ENCODE measurements at regions not wholly inside any gene's neighbourhood (a gene's known extent, or its start where the extent isn't known, plus 50 kb on each side); places are given as distances from the start of the nearest gene placed in this dataset.
"Not testable (repeated sequence)": the region's sequence is repeated elsewhere in the genome, so short reads cannot be mapped to it uniquely, and the experiment has no call there.

- H3K36me3 ChIP-seq (ENCODE audit: insufficient read depth, low read length) = no peaks in the 10 kb centered on the region
- H3K4me3 ChIP-seq (ENCODE audit: low read length) = no peak overlapping the region
- H3K27ac ChIP-seq (ENCODE audit: low read depth, low read length) = no peak overlapping the region
- 67% methylated on average over 5 of the region's 5 CpGs for WGBS
- H3K4me1 ChIP-seq (ENCODE audit: insufficient read depth, low read length) = peaks cover 4% of the 10 kb centered on the region; the same call in 1 of the 2 replicates
- H3K9ac ChIP-seq (ENCODE audit: low read depth, low read length) = no peak overlapping the region
- no peaks in the 10 kb centered on the region for H3K27me3 ChIP-seq (ENCODE audit: insufficient read depth, low read length)
- no peaks in the 10 kb centered on the region for H3K9me3 ChIP-seq (ENCODE audit: insufficient read depth, low read depth, low read length)
Observed at GRCh38 chr18:44356566-44357157, 324.0 kb upstream of the SETBP1 start.

GRCh38 chr18:44358402-44358801, 322.3 kb upstream of the SETBP1 start:
- no peaks in the 10 kb centered on the region for H3K27me3 ChIP-seq (ENCODE audit: insufficient read depth, low read length)
- no peak overlapping the region for H3K9ac ChIP-seq (ENCODE audit: low read depth, low read length)
- H3K9me3 ChIP-seq (ENCODE audit: insufficient read depth, low read depth, low read length) = no peaks in the 10 kb centered on the region
- peaks cover 4% of the 10 kb centered on the region; the same call in 1 of the 2 replicates for H3K4me1 ChIP-seq (ENCODE audit: insufficient read depth, low read length)
- no peak overlapping the region for H3K4me3 ChIP-seq (ENCODE audit: low read length)
- 92% methylated on average over 2 of the region's 2 CpGs for WGBS
- no peaks in the 10 kb centered on the region for H3K36me3 ChIP-seq (ENCODE audit: insufficient read depth, low read length)
- H3K27ac ChIP-seq (ENCODE audit: low read depth, low read length) = no peak overlapping the region

GRCh38 chr18:44359741-44360140, 320.9 kb upstream of the SETBP1 start:
- not testable (repeated sequence) for H3K27me3 ChIP-seq (ENCODE audit: insufficient read depth, low read length); H3K4me3 ChIP-seq (ENCODE audit: low read length); H3K27ac ChIP-seq (ENCODE audit: low read depth, low read length); H3K9me3 ChIP-seq (ENCODE audit: insufficient read depth, low read depth, low read length); H3K36me3 ChIP-seq (ENCODE audit: insufficient read depth, low read length); H3K4me1 ChIP-seq (ENCODE audit: insufficient read depth, low read length); H3K9ac ChIP-seq (ENCODE audit: low read depth, low read length)
- 100% methylated on average over 1 of the region's 1 CpG for WGBS

GRCh38 chr18:44362213-44362612, 318.5 kb upstream of the SETBP1 start:
- H3K9me3 ChIP-seq (ENCODE audit: insufficient read depth, low read depth, low read length); H3K27ac ChIP-seq (ENCODE audit: low read depth, low read length); H3K4me1 ChIP-seq (ENCODE audit: insufficient read depth, low read length); H3K36me3 ChIP-seq (ENCODE audit: insufficient read depth, low read length); H3K9ac ChIP-seq (ENCODE audit: low read depth, low read length); H3K4me3 ChIP-seq (ENCODE audit: low read length); H3K27me3 ChIP-seq (ENCODE audit: insufficient read depth, low read length): not testable (repeated sequence)
- 100% methylated on average over 1 of the region's 1 CpG for WGBS

GRCh38 chr18:44370861-44371260, 309.8 kb upstream of the SETBP1 start:
- Histone ChIP-seq H3K9ac (ENCODE audit: low read depth, low read length) (no peak overlapping the region), H3K36me3 (ENCODE audit: insufficient read depth, low read length) (no peaks in the 10 kb centered on the region), H3K9me3 (ENCODE audit: insufficient read depth, low read depth, low read length) (peaks cover 9% of the 10 kb centered on the region), H3K27me3 (ENCODE audit: insufficient read depth, low read length) (no peaks in the 10 kb centered on the region), H3K27ac (ENCODE audit: low read depth, low read length) (no peak overlapping the region), H3K4me1 (ENCODE audit: insufficient read depth, low read length) (no peaks in the 10 kb centered on the region), H3K4me3 (ENCODE audit: low read length) (no peak overlapping the region)
- WGBS = 97% methylated on average over 1 of the region's 1 CpG

GRCh38 chr18:44374966-44375365, 305.7 kb upstream of the SETBP1 start:
- Histone ChIP-seq H3K27me3 (ENCODE audit: insufficient read depth, low read length) (no peaks in the 10 kb centered on the region), H3K9me3 (ENCODE audit: insufficient read depth, low read depth, low read length) (0 out of 2 replicates have a peak, but pooled peaks cover 9% of the 10 kb centered on the region), H3K36me3 (ENCODE audit: insufficient read depth, low read length) (no peaks in the 10 kb centered on the region), H3K4me1 (ENCODE audit: insufficient read depth, low read length) (no peaks in the 10 kb centered on the region), H3K27ac (ENCODE audit: low read depth, low read length) (no peak overlapping the region), H3K9ac (ENCODE audit: low read depth, low read length) (no peak overlapping the region), H3K4me3 (ENCODE audit: low read length) (no peak overlapping the region)
- WGBS = 98% methylated on average over 3 of the region's 3 CpGs

GRCh38 chr18:44386401-44386800, 294.3 kb upstream of the SETBP1 start:
- H3K4me1 ChIP-seq (ENCODE audit: insufficient read depth, low read length) = no peaks in the 10 kb centered on the region
- no peaks in the 10 kb centered on the region for H3K36me3 ChIP-seq (ENCODE audit: insufficient read depth, low read length)
- no peak overlapping the region for H3K9ac ChIP-seq (ENCODE audit: low read depth, low read length)
- no peak overlapping the region for H3K4me3 ChIP-seq (ENCODE audit: low read length)
- WGBS = 91% methylated on average over 5 of the region's 5 CpGs
- H3K27ac ChIP-seq (ENCODE audit: low read depth, low read length) = no peak overlapping the region
- H3K9me3 ChIP-seq (ENCODE audit: insufficient read depth, low read depth, low read length) = no peaks in the 10 kb centered on the region
- H3K27me3 ChIP-seq (ENCODE audit: insufficient read depth, low read length) = no peaks in the 10 kb centered on the region

- Histone ChIP-seq H3K27me3 (ENCODE audit: insufficient read depth, low read length) (no peaks in the 10 kb centered on the region), H3K4me1 (ENCODE audit: insufficient read depth, low read length) (peaks cover 14% of the 10 kb centered on the region), H3K4me3 (ENCODE audit: low read length) (no peak overlapping the region), H3K9ac (ENCODE audit: low read depth, low read length) (no peak overlapping the region), H3K27ac (ENCODE audit: low read depth, low read length) (no peak overlapping the region), H3K9me3 (ENCODE audit: insufficient read depth, low read depth, low read length) (no peaks in the 10 kb centered on the region), H3K36me3 (ENCODE audit: insufficient read depth, low read length) (no peaks in the 10 kb centered on the region)
- WGBS = 100% methylated on average over 1 of the region's 2 CpGs
Observed at GRCh38 chr18:44388329-44388728, 292.4 kb upstream of the SETBP1 start.

- H3K9ac ChIP-seq (ENCODE audit: low read depth, low read length) = no peak overlapping the region
- H3K27ac ChIP-seq (ENCODE audit: low read depth, low read length) = no peak overlapping the region
- no peak overlapping the region for H3K4me3 ChIP-seq (ENCODE audit: low read length)
- no peaks in the 10 kb centered on the region for H3K9me3 ChIP-seq (ENCODE audit: insufficient read depth, low read depth, low read length)
- H3K27me3 ChIP-seq (ENCODE audit: insufficient read depth, low read length) = no peaks in the 10 kb centered on the region
- peaks cover 17% of the 10 kb centered on the region for H3K4me1 ChIP-seq (ENCODE audit: insufficient read depth, low read length)
- H3K36me3 ChIP-seq (ENCODE audit: insufficient read depth, low read length) = no peaks in the 10 kb centered on the region
Observed at GRCh38 chr18:44392933-44393332, 287.8 kb upstream of the SETBP1 start.

GRCh38 chr18:44393406-44393805, 287.3 kb upstream of the SETBP1 start:
- Histone ChIP-seq H3K27me3 (ENCODE audit: insufficient read depth, low read length) (no peaks in the 10 kb centered on the region), H3K9me3 (ENCODE audit: insufficient read depth, low read depth, low read length) (no peaks in the 10 kb centered on the region), H3K27ac (ENCODE audit: low read depth, low read length) (no peak overlapping the region), H3K4me1 (ENCODE audit: insufficient read depth, low read length) (peaks cover 17% of the 10 kb centered on the region), H3K36me3 (ENCODE audit: insufficient read depth, low read length) (no peaks in the 10 kb centered on the region), H3K4me3 (ENCODE audit: low read length) (no peak overlapping the region), H3K9ac (ENCODE audit: low read depth, low read length) (no peak overlapping the region)
- WGBS = 100% methylated on average over 2 of the region's 2 CpGs

GRCh38 chr18:44396550-44396949, 284.1 kb upstream of the SETBP1 start:
- H3K4me3 ChIP-seq (ENCODE audit: low read length) = no peak overlapping the region
- H3K27ac ChIP-seq (ENCODE audit: low read depth, low read length) = no peak overlapping the region
- no peaks in the 10 kb centered on the region for H3K9me3 ChIP-seq (ENCODE audit: insufficient read depth, low read depth, low read length)
- no peaks in the 10 kb centered on the region for H3K36me3 ChIP-seq (ENCODE audit: insufficient read depth, low read length)
- no peak overlapping the region for H3K9ac ChIP-seq (ENCODE audit: low read depth, low read length)
- no peaks in the 10 kb centered on the region for H3K27me3 ChIP-seq (ENCODE audit: insufficient read depth, low read length)
- peaks cover 17% of the 10 kb centered on the region for H3K4me1 ChIP-seq (ENCODE audit: insufficient read depth, low read length)

- H3K4me1 ChIP-seq (ENCODE audit: insufficient read depth, low read length) = no peaks in the 10 kb centered on the region
- H3K36me3 ChIP-seq (ENCODE audit: insufficient read depth, low read length) = no peaks in the 10 kb centered on the region
- H3K27ac ChIP-seq (ENCODE audit: low read depth, low read length) = no peak overlapping the region
- no peak overlapping the region for H3K9ac ChIP-seq (ENCODE audit: low read depth, low read length)
- H3K9me3 ChIP-seq (ENCODE audit: insufficient read depth, low read depth, low read length) = peaks cover 4% of the 10 kb centered on the region; the same call in 1 of the 2 replicates
- H3K4me3 ChIP-seq (ENCODE audit: low read length) = no peak overlapping the region
- H3K27me3 ChIP-seq (ENCODE audit: insufficient read depth, low read length) = no peaks in the 10 kb centered on the region
Observed at GRCh38 chr18:44409071-44409470, 271.6 kb upstream of the SETBP1 start.

Measured in HUES64 (cell line).